ENCODE measurements at regions not wholly inside any gene's neighbourhood (a gene's known extent, or its start where the extent isn't known, plus 50 kb on each side); places are given as distances from the start of the nearest gene placed in this dataset.

DNA sequence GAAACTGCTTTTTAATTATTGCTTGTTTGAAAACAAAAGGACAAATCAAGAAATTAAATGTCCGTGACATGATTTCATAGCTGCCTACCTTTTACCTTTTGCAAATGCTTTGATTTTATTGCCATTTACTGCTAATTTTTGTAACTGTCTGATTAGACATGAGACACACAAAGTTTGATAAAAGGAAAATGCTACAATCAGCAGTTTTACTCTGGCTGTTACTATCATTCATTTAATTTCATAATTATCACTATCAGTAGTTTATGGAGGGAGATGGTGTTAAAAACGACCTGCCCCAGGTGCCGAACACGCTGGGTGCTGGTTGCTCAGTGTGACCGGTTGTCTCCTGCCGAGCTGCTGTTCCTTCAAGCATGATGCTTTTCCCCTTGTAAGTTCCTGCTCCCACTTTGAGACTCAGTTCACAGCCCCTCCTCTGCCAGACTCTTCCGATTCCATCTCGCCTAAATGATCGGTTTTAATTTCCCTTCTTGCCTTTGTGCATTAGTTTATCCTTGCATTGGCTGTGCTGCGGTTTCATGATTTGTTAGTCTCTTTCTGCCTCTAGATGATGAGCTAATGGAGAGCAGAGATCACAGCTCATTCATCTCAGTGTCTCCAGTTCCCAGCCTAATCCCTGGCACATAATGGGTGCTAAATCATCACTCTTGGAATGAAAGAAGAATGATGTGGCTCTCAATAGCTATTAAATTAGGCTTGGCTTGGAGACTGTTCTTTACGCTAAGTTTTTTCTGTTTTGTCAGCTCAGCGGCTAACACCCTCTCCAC, 110.6 kb downstream of the PFKFB3 start:
- Histone ChIP-seq H3K9me2 (ENCODE audit: insufficient read depth) (no peaks in the 10 kb centered on the region), H3K9me3 (ENCODE audit: insufficient read depth, low read depth) (no peaks in the 10 kb centered on the region), H3K4me2 (no peak overlapping the region), H2AFZ (no peak overlapping the region), H3K36me3 (ENCODE audit: low read depth) (no peaks in the 10 kb centered on the region), H3K4me3 (no peak overlapping the region), H3F3A (ENCODE audit: insufficient read depth, low read depth) (peaks cover 10% of the 10 kb centered on the region; the same call in 1 of the 2 replicates), H3K27me3 (ENCODE audit: insufficient read depth, low read depth) (no peaks in the 10 kb centered on the region), H3K4me1 (replicated peaks; ENCODE audit: insufficient read depth) (peaks cover 20% of the 10 kb centered on the region), H4K20me1 (ENCODE audit: insufficient read depth) (no peaks in the 10 kb centered on the region), H3K79me2 (ENCODE audit: low read depth) (no peaks in the 10 kb centered on the region), H3K27ac (no peak overlapping the region)
- ChIA-PET CTCF (no interaction called here), POLR2A (ENCODE audit: unreplicated experiment) (no interaction called here)
- intact Hi-C loops (cut with micrococcal nuclease; ENCODE audit: unreplicated experiment): no loop called here
- no peak for DNase-seq
- no TSS peak for BruUV-seq (replicated peaks)
- no peak for TF ChIP-seq EZH2 (IDR thresholded peaks at IDR 0.05; ENCODE audit: low read depth)
- TF ChIP-seq, protein P1, sequence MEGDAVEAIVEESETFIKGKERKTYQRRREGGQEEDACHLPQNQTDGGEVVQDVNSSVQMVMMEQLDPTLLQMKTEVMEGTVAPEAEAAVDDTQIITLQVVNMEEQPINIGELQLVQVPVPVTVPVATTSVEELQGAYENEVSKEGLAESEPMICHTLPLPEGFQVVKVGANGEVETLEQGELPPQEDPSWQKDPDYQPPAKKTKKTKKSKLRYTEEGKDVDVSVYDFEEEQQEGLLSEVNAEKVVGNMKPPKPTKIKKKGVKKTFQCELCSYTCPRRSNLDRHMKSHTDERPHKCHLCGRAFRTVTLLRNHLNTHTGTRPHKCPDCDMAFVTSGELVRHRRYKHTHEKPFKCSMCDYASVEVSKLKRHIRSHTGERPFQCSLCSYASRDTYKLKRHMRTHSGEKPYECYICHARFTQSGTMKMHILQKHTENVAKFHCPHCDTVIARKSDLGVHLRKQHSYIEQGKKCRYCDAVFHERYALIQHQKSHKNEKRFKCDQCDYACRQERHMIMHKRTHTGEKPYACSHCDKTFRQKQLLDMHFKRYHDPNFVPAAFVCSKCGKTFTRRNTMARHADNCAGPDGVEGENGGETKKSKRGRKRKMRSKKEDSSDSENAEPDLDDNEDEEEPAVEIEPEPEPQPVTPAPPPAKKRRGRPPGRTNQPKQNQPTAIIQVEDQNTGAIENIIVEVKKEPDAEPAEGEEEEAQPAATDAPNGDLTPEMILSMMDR (conservative IDR thresholded peaks at IDR 0.05): no peak

- H3K27me3 ChIP-seq (ENCODE audit: insufficient read depth, low read depth): no peaks in the 10 kb centered on the region
- peak overlapping the region; percentile 70 for H3K4me2 ChIP-seq
- intact Hi-C loops (cut with micrococcal nuclease; ENCODE audit: unreplicated experiment): no loop called here
- no peaks in the 10 kb centered on the region for H3K79me2 ChIP-seq (ENCODE audit: low read depth)
- ChIA-PET CTCF (no interaction called here), POLR2A (ENCODE audit: unreplicated experiment) (interaction anchor here (0.6 to 0.8 kb wide), 4 partner anchors 15 to 582 kb away, joined by 3 to 21 read pairs (median 6); no protein-coding TSS in a partner anchor)
- no peaks in the 10 kb centered on the region for H3K9me3 ChIP-seq (ENCODE audit: insufficient read depth, low read depth)
- H4K20me1 ChIP-seq (ENCODE audit: insufficient read depth): no peaks in the 10 kb centered on the region
- H3F3A ChIP-seq (ENCODE audit: insufficient read depth, low read depth): peaks cover 10% of the 10 kb centered on the region; the same call in 1 of the 2 replicates
- TF ChIP-seq, protein P1 (conservative IDR thresholded peaks at IDR 0.05): no peak
- TF ChIP-seq EZH2 (IDR thresholded peaks at IDR 0.05; ENCODE audit: low read depth): no peak
- no peaks in the 10 kb centered on the region for H3K9me2 ChIP-seq (ENCODE audit: insufficient read depth)
- peak overlapping the region; percentile 47 for H3K27ac ChIP-seq
- no peaks in the 10 kb centered on the region for H3K36me3 ChIP-seq (ENCODE audit: low read depth)
- DNase-seq: peak; percentile 48 to 70
- peaks cover 20% of the 10 kb centered on the region for H3K4me1 ChIP-seq (replicated peaks; ENCODE audit: insufficient read depth)
- H3K4me3 ChIP-seq: no peak overlapping the region; the same call in 1 of the 2 replicates
- peak overlapping the region; percentile 56; the same call in 1 of the 2 replicates for H2AFZ ChIP-seq
- no TSS peak for BruUV-seq (replicated peaks)
Observed at GRCh38 chr10:6314620-6315205, 112.0 kb downstream of the PFKFB3 start.

DNA sequence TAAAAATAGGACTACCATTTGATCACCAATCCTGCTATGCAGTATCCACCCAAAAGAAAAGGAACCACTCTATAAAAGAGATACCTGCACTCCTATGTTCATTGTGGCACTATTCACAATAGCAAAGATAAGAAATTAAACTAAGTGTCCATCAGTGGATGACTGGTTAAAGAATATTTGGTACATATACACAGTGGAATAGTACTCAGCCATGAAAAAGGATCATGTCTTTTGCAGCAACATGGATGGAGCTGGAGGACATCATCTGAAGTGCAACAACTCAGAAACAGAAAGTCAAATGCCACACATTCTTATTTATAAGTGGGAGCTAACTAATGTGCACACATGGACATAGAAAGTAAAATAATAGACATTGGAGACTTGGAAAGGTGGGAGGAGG, 116.4 kb downstream of the PFKFB3 start:
- DNase-seq: no peak
- H4K20me1 ChIP-seq (ENCODE audit: insufficient read depth): no peaks in the 10 kb centered on the region
- CTCF ChIA-PET: no interaction called here
- POLR2A ChIA-PET (ENCODE audit: unreplicated experiment): no interaction called here
- no peaks in the 10 kb centered on the region for H3K27me3 ChIP-seq (ENCODE audit: insufficient read depth, low read depth)
- no peaks in the 10 kb centered on the region for H3K9me2 ChIP-seq (ENCODE audit: insufficient read depth)
- intact Hi-C loops (cut with micrococcal nuclease; ENCODE audit: unreplicated experiment): no loop called here
- H3K4me1 ChIP-seq (replicated peaks; ENCODE audit: insufficient read depth): peaks cover 16% of the 10 kb centered on the region
- no peak overlapping the region for H3K27ac ChIP-seq
- H3K4me2 ChIP-seq: no peak overlapping the region
- no TSS peak for BruUV-seq (replicated peaks)
- no peaks in the 10 kb centered on the region for H3K79me2 ChIP-seq (ENCODE audit: low read depth)
- no peak overlapping the region for H3K4me3 ChIP-seq
- no peak overlapping the region for H2AFZ ChIP-seq
- no peaks in the 10 kb centered on the region for H3K36me3 ChIP-seq (ENCODE audit: low read depth)
- TF ChIP-seq, protein P1 (conservative IDR thresholded peaks at IDR 0.05): no peak
- TF ChIP-seq EZH2 (IDR thresholded peaks at IDR 0.05; ENCODE audit: low read depth): no peak
- H3K9me3 ChIP-seq (ENCODE audit: insufficient read depth, low read depth): no peaks in the 10 kb centered on the region
- peaks cover 10% of the 10 kb centered on the region; the same call in 1 of the 2 replicates for H3F3A ChIP-seq (ENCODE audit: insufficient read depth, low read depth)

All from PC-9 (cell line).